Left forelimb (tissue), 1 donor: ENCODE measurements at regions not wholly inside any gene's neighbourhood (a gene's known extent, or its start where the extent isn't known, plus 50 kb on each side); places are given as distances from the start of the nearest gene placed in this dataset.
"Not testable (repeated sequence)": the region's sequence is repeated elsewhere in the genome, so short reads cannot be mapped to it uniquely, and the experiment has no call there.

Source experiments
- DNase-seq: peaks from one replicate; pipeline ENCODE4 v3.0.0-alpha.2; 2018; ENCODE audit warnings: low spot score

GRCh38 chr11:81420668-81421250 lies 1312.9 kb downstream of the FAM181B start:
- no peak for DNase-seq

GRCh38 chr11:81397316-81397715 lies 1336.3 kb downstream of the FAM181B start:
- DNase-seq, result no peak

- no peak for DNase-seq
Measured at GRCh38 chr11:81394311-81394710, 1339.4 kb downstream of the FAM181B start.

DNA sequence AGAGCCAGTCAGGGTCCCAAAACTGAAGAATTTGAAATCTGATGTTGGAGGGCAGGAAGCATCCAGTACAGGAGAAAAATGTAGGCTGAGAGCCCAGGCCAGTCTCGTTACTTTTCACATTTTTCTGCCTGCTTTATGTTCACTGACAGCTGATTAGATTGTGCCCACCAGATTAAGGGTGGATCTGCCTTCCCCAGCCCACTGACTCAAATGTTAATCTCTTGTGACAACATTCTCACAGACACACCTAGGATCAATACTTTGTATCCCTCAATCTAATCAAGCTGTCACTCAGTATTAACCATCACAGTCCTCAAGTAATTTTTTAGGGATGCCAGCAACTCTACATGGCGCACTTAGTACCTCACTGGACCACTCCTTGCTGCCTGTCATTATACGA lies 1345.3 kb downstream of the FAM181B start:
- DNase-seq, result no peak

- DNase-seq, result no peak
Measured at GRCh38 chr11:81380395-81380794, 1353.3 kb downstream of the FAM181B start.

- no peak for DNase-seq
Measured at GRCh38 chr11:81377418-81377817, 1356.2 kb downstream of the FAM181B start.

DNA sequence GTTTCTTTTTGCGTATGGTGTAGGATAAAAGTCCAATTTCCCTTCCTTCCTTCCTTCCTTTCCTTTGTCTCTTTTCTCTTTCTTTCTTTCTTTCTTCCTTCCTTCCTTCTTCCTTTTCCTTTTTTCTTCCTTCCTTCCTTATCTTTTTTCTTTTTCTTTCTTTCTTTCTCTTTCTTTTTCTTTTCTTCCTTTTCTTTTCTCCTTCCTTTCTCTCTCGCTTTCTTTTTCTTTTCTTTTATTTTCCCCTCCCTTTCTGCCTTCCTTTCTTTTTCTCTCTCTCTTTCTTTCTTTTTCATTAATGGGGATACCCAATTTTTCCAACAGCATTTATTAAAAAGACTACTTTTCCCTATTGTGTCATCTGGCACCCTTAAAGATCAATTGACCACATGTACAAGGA lies 1359.7 kb downstream of the FAM181B start:
- DNase-seq, result no peak

GRCh38 chr11:81368192-81368591 lies 1365.5 kb downstream of the FAM181B start:
- no peak for DNase-seq

GRCh38 chr11:81365496-81365895 lies 1368.2 kb downstream of the FAM181B start:
- no peak for DNase-seq

- no peak for DNase-seq
Measured at GRCh38 chr11:81359476-81359875, 1374.2 kb downstream of the FAM181B start.

- DNase-seq, result no peak
Measured at GRCh38 chr11:81345609-81346008, 1388.1 kb downstream of the FAM181B start.

DNA sequence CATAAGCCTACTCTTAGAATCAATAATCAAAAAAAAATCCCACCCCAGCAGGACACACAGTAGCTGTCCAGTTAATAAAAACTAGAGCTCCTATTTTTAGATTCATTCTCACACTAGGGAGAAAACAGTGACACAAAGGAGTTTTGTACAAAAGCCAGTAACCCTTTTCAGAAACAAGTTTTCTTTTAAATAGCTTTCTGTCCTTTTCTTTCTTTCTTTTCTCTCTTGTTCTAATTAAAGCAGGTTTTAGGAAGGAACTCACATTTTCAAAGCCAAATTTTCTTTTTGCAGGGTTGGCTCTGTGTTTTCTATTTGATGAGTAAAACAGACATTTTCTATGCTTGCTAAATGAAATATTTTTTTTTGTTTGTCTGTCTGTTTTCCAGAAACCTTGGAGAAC lies 1390.7 kb downstream of the FAM181B start:
- DNase-seq, result no peak

- DNase-seq, result no peak
Measured at GRCh38 chr11:81340225-81340624, 1393.4 kb downstream of the FAM181B start.

- no peak for DNase-seq
Measured at GRCh38 chr11:81339521-81339920, 1394.1 kb downstream of the FAM181B start.

DNA sequence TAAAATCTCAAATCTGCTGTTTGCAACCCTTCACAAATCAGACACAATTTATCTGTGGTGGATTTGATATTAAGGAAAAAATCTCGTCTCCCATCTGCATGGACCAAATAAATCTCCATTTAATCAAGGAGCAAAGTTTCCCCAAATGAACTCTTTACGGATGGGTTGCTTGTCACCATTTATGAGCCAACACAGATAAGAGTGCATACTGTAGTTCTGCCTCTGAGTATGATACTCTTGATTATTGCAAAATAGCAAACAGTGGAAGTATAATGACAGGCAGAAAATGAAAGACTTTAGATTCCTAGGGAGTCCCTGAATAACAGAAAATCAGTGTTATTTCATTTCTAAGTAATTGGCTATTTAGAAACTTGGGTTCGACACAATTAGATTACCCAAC lies 1395.9 kb downstream of the FAM181B start:
- DNase-seq, result no peak

- DNase-seq, result no peak
Measured at GRCh38 chr11:81332276-81332675, 1401.4 kb downstream of the FAM181B start.

DNA sequence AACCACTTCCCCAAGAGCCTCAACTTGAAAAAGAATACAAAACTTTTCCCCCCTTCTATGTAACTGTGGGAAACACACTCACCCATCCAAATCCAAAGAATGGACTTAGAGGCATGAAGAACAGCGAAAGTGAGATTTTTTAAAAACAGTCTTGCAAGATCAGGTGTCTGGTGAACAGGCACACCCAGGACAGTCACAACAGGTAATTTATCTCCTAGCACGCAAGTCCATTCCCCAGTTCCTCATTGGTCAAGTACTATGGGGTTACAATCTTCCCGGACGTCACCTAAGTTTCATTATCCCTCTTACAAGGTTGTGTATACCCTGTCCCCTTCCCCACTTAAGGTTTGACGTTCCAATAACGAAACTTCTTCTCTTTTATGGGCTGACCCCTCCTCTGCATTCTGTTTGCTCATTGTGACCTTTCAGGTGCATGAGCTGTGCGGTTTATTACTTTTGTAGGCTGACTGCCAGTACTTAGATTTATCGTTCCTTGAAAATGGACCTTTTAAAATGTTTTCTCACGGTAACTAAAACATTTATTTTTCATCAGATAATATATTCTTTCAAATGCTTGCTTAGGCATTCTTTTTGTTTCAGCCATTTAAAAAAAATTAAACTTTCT lies 1401.9 kb downstream of the FAM181B start:
- DNase-seq, result no peak

- DNase-seq, result no peak
Measured at GRCh38 chr11:81331088-81331487, 1402.6 kb downstream of the FAM181B start.

- DNase-seq, result no peak
Measured at GRCh38 chr11:81303038-81303664, 1430.5 kb downstream of the FAM181B start.

- DNase-seq, result no peak
Measured at GRCh38 chr11:81301166-81301830, 1432.4 kb downstream of the FAM181B start.

DNA sequence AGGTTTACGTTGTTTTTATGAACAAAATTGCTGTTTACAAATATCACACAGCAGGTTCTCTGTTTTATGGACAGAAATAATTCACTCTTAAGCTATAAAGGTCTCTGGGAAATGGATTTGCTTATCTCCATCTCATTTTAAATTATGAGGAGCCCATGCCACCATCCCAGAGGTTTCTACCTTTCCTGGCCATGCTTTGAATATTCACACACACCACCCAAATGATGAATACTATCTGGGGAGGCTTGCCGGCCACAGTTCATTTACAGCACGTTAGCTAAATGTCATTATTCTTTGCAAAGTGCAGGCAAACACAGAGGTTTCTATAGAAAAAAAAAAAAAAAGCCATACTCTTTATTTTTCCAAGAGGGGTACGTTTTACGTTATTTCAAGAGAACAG lies 1446.7 kb downstream of the FAM181B start:
- no peak for DNase-seq

DNA sequence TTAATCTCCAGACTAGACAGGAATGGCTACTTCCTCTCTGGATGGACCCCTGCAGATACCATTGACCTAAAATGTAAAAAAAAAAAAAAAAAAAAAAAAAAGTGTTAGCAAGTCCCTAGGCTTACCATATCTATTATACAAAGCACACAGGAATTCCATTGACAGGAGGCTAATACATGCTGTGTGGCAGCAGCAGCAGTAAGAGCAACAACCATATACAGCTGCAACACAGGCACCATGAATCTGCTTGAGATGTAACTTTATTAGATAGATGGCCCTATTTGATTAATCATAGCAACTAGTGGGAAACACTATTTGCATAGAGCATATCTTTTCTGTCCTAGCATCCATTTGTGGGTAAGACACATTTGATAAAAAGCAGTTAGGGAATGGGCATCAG lies 1447.1 kb downstream of the FAM181B start:
- DNase-seq, result no peak

DNA sequence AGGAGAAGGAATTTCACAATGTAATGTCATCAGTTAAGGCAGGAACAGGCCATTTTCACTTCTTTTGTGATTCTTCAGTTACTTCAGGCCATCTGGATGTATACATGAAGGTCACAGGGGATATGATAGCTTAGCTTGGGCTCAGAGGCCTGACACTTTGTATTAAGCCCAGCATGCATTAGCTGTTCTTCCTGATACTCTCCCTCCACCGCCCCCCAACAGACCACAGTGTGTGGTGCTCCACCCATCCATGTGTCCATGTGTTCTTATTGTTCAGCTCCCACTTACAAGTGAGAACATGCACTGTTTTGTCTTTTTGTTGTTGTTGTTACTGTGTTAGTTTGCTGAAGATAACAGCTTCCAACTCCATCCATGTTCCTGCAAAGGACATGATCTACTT lies 1453.4 kb downstream of the FAM181B start:
- DNase-seq, result not testable (repeated sequence)
